ENCODE measurements at regions not wholly inside any gene's neighbourhood (a gene's known extent, or its start where the extent isn't known, plus 50 kb on each side); places are given as distances from the start of the nearest gene placed in this dataset.

GRCh38 chr13:53240401-53241025 is 211.9 kb downstream of the OLFM4 start:
- TF ChIP-seq POLR2AphosphoS5 (IDR thresholded peaks at IDR 0.05; ENCODE audit: insufficient read depth in 1 of 2, low read depth in 1 of 2), result no peak
- TF ChIP-seq CTCF (IDR thresholded peaks at IDR 0.05), result no peak
- no peak for TF ChIP-seq POLR2A (IDR thresholded peaks at IDR 0.05)
